Neural progenitor cell (in vitro differentiated cells): ENCODE measurements at regions not wholly inside any gene's neighbourhood (a gene's known extent, or its start where the extent isn't known, plus 50 kb on each side); places are given as distances from the start of the nearest gene placed in this dataset.

Source experiments
- CTCF ChIP-seq: fragments of 200-600 bp; sonication (generic); IDR thresholded peaks from 2 replicates; pipeline ENCODE4 v1.5.1; 2017; ENCODE audit warnings: antibody characterized with exemption, mild to moderate bottlenecking
- EZH2phosphoT487 ChIP-seq: fragments of 200-600 bp; sonication (generic); IDR thresholded peaks from 2 replicates; pipeline ENCODE4 v1.6.1; 2017; ENCODE audit warnings: antibody characterized with exemption

DNA sequence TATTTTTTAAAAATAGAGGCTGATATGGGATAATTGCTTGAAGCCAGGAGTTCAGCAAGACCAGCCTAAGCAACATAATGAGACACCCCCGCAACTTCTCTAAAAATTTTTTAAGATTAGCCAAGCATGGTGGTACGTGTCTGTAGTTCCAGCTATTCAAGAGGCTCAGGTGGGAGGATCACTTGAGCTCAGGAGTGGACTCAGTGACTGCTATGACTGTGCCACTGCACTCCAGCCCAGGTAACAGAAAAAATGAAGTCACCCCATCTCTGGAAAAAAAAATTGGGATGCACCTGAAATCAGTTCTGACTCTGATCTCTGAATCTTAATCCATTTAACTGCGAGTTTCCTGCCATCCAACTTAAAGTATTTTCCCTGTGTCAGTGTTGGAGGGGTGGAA, 124.2 kb downstream of the MRPS6 start:
- TF ChIP-seq CTCF (no peak), EZH2phosphoT487 (no peak)
